ENCODE measurements at regions not wholly inside any gene's neighbourhood (a gene's known extent, or its start where the extent isn't known, plus 50 kb on each side); places are given as distances from the start of the nearest gene placed in this dataset.

- no peak for TF ChIP-seq CTCF (IDR thresholded peaks at IDR 0.05 in 8 of 11, conservative IDR thresholded peaks at IDR 0.05 in 3 of 11)
- no peak for TF ChIP-seq POLR2A (IDR thresholded peaks at IDR 0.05)
Observed at GRCh38 chr1:188170935-188171334, 1342.2 kb downstream of the PLA2G4A start.
